Suprapubic skin (tissue), 4 donors: ENCODE measurements at regions not wholly inside any gene's neighbourhood (a gene's known extent, or its start where the extent isn't known, plus 50 kb on each side); places are given as distances from the start of the nearest gene placed in this dataset.

ENCODE experiments used
- DNase-seq, 2 donors: peaks; one replicate each; pipeline ENCODE4 v3.0.0-alpha.2; 2019; ENCODE audit warnings: low spot score in 2 of 2
- H3K27ac ChIP-seq: fragments of 200-600 bp; sonication (generic); one replicate; pipeline ENCODE4 v1.5.1; 2019
- H3K27me3 ChIP-seq: fragments of 200-600 bp; sonication (generic); one replicate; pipeline ENCODE4 v1.5.1; 2019
- H3K36me3 ChIP-seq: fragments of 200-600 bp; sonication (generic); one replicate; pipeline ENCODE4 v1.5.1; 2019
- H3K4me1 ChIP-seq: fragments of 200-600 bp; sonication (generic); one replicate; pipeline ENCODE4 v1.5.1; 2019
- H3K4me3 ChIP-seq: fragments of 200-600 bp; sonication (generic); one replicate; pipeline ENCODE4 v1.5.1; 2019; ENCODE audit warnings: mild to moderate bottlenecking
- H3K9me3 ChIP-seq: fragments of 200-600 bp; sonication (generic); one replicate; pipeline ENCODE4 v1.5.1; 2019
- EP300 ChIP-seq: sonication (generic); formaldehyde crosslinking; IDR thresholded peaks from one replicate; pipeline ENCODE4 v1.6.1; 2017; ENCODE audit warnings: antibody characterized with exemption
- POLR2A ChIP-seq, 2 donors: fragments of 450-650 bp; IDR thresholded peaks; one replicate each; pipeline ENCODE4 v1.6.1; 2017; ENCODE audit warnings: antibody characterized with exemption in 2 of 2, mild to moderate bottlenecking in 2 of 2, moderate library complexity in 2 of 2
- POLR2AphosphoS5 ChIP-seq, 3 donors: sonication (generic); formaldehyde crosslinking; IDR thresholded peaks; one replicate each; pipeline ENCODE4 v1.6.1; 2017; ENCODE audit warnings: antibody characterized with exemption in 3 of 3
- WGBS: methylation state at CpG from one replicate; pipeline ENCODE4 v1.1.5; 2018; 5-methylcytosine and 5-hydroxymethylcytosine counted together
- TF ChIP-seq, protein P1 (sequence below), 2 donors: fragments of 200-600 bp in 1 of 2; fragments of 450-650 bp in 1 of 2; sonication (generic) in 1 of 2; IDR thresholded peaks; one replicate each; pipeline ENCODE4 v1.5.1; 2016 to 2019; ENCODE audit warnings: antibody characterized with exemption in 2 of 2, mild to moderate bottlenecking in 1 of 2, moderate library complexity in 1 of 2

GRCh38 chr19:29111576-29111975 is 101.4 kb downstream of the UQCRFS1 start:
- TF ChIP-seq, protein P1, sequence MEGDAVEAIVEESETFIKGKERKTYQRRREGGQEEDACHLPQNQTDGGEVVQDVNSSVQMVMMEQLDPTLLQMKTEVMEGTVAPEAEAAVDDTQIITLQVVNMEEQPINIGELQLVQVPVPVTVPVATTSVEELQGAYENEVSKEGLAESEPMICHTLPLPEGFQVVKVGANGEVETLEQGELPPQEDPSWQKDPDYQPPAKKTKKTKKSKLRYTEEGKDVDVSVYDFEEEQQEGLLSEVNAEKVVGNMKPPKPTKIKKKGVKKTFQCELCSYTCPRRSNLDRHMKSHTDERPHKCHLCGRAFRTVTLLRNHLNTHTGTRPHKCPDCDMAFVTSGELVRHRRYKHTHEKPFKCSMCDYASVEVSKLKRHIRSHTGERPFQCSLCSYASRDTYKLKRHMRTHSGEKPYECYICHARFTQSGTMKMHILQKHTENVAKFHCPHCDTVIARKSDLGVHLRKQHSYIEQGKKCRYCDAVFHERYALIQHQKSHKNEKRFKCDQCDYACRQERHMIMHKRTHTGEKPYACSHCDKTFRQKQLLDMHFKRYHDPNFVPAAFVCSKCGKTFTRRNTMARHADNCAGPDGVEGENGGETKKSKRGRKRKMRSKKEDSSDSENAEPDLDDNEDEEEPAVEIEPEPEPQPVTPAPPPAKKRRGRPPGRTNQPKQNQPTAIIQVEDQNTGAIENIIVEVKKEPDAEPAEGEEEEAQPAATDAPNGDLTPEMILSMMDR (IDR thresholded peaks at IDR 0.05), result no peak
- TF ChIP-seq EP300 (no peak), POLR2A (IDR thresholded peaks at IDR 0.05) (no peak), POLR2AphosphoS5 (IDR thresholded peaks at IDR 0.05) (no peak)
- no peaks in the 10 kb centered on the region for H3K9me3 ChIP-seq
- no peak overlapping the region for H3K27ac ChIP-seq
- H3K4me1 ChIP-seq, result no peaks in the 10 kb centered on the region
- DNase-seq, result no peak
- WGBS, result 79% methylated on average over 6 of the region's 6 CpGs
- no peaks in the 10 kb centered on the region for H3K36me3 ChIP-seq
- no peak overlapping the region for H3K4me3 ChIP-seq
- no peaks in the 10 kb centered on the region for H3K27me3 ChIP-seq

- no peaks in the 10 kb centered on the region for H3K36me3 ChIP-seq
- 60% methylated on average over 6 of the region's 6 CpGs for WGBS
Observed at GRCh38 chr19:29107831-29108230, 105.1 kb downstream of the UQCRFS1 start.

DNA sequence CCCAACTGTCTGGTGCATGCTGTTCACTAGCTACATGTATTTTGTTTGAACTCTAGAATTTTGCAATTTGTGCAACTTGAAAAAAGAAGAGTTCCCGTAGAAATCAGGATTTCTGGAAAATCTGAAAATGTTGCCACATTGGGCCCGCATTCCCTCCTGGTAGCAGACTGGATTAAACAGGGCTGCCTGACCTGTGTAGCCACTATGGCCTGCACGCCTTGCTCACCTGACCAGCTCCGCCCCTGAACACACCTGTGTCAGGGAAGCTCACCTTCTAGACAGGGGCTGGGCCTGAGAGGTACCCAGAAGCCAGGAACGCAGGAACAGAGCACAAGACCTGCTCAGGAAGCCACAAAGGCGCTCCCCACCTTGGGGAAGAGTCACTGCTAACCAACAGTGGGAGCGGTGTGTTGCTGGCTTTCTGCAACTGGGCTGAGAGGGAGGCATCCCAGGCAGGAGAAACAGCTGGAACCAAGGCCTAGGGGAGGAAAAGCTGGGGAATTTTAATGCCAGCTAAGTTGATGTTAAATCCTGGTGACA is 106.5 kb downstream of the UQCRFS1 start:
- Histone ChIP-seq H3K4me3 (no peak overlapping the region), H3K36me3 (no peaks in the 10 kb centered on the region), H3K27ac (no peak overlapping the region), H3K27me3 (no peaks in the 10 kb centered on the region), H3K4me1 (no peaks in the 10 kb centered on the region), H3K9me3 (no peaks in the 10 kb centered on the region)
- 83% methylated on average over 5 of the region's 7 CpGs for WGBS
- no peak for TF ChIP-seq EP300
- no peak for TF ChIP-seq POLR2AphosphoS5 (IDR thresholded peaks at IDR 0.05)
- no peak for TF ChIP-seq POLR2A (IDR thresholded peaks at IDR 0.05)
- TF ChIP-seq, protein P1 (IDR thresholded peaks at IDR 0.05), result no peak
- DNase-seq, result no peak

More at GRCh38 chr19:29107831-29108230, 105.1 kb downstream of the UQCRFS1 start:
- TF ChIP-seq POLR2AphosphoS5 (IDR thresholded peaks at IDR 0.05), result no peak
- no peak for TF ChIP-seq POLR2A (IDR thresholded peaks at IDR 0.05)
- no peak for TF ChIP-seq EP300
- TF ChIP-seq, protein P1 (IDR thresholded peaks at IDR 0.05), result no peak
- Histone ChIP-seq H3K27me3 (no peaks in the 10 kb centered on the region), H3K9me3 (no peaks in the 10 kb centered on the region), H3K4me1 (no peaks in the 10 kb centered on the region), H3K27ac (no peak overlapping the region), H3K4me3 (no peak overlapping the region)
- no peak for DNase-seq

DNA sequence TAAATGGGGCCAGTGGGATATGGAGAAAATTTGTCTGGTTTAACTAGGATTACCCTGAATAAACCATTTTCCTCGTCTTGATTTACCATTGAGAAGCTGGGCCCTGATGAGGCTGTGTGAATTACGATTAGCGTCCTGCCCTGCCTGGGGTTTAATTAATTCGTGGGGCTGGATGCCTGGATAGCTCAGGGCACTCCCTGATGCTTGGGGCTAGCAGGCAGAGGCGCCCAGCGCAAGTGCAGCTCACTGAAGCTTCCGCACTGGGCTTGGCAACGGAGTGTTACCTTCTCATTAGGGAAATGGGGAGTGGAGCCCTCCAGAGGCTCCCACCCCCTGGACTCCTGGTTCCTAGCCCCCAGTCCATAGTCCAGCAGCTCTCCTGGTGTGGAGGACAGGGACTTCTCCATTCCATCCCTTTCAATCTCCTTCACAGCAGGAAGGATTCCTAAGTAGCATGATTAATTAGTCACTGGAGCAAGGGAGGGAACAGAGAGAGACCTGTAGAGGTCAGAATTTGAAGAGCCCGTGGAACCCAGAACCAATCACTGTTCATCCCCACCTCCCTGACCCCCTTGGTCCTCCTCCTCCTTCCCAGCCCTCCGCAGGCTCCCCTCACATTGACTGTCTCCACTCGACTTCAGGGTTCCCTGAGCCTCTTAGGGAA is 107.2 kb downstream of the UQCRFS1 start:
- WGBS, result 63% methylated on average over 11 of the region's 11 CpGs
- no peak for DNase-seq
- TF ChIP-seq, protein P1 (IDR thresholded peaks at IDR 0.05), result no peak
- TF ChIP-seq POLR2AphosphoS5 (IDR thresholded peaks at IDR 0.05) (no peak), EP300 (no peak), POLR2A (IDR thresholded peaks at IDR 0.05) (no peak)
- no peak overlapping the region for H3K27ac ChIP-seq
- no peaks in the 10 kb centered on the region for H3K4me1 ChIP-seq
- no peaks in the 10 kb centered on the region for H3K9me3 ChIP-seq
- no peaks in the 10 kb centered on the region for H3K36me3 ChIP-seq
- no peak overlapping the region for H3K4me3 ChIP-seq
- no peaks in the 10 kb centered on the region for H3K27me3 ChIP-seq

- no peaks in the 10 kb centered on the region for H3K9me3 ChIP-seq
- no peak for DNase-seq
- H3K36me3 ChIP-seq, result no peaks in the 10 kb centered on the region
- H3K27ac ChIP-seq, result no peak overlapping the region
- 84% methylated on average over 10 of the region's 10 CpGs for WGBS
- no peak for TF ChIP-seq POLR2A (IDR thresholded peaks at IDR 0.05)
- no peak for TF ChIP-seq EP300
- TF ChIP-seq POLR2AphosphoS5 (IDR thresholded peaks at IDR 0.05), result no peak
- TF ChIP-seq, protein P1 (IDR thresholded peaks at IDR 0.05), result no peak
- H3K4me1 ChIP-seq, result peaks cover 8% of the 10 kb centered on the region
- H3K27me3 ChIP-seq, result no peaks in the 10 kb centered on the region
- H3K4me3 ChIP-seq, result no peak overlapping the region
Observed at GRCh38 chr19:29104605-29105241, 108.2 kb downstream of the UQCRFS1 start.
